Smooth muscle cell (in vitro differentiated cells): ENCODE measurements at regions not wholly inside any gene's neighbourhood (a gene's known extent, or its start where the extent isn't known, plus 50 kb on each side); places are given as distances from the start of the nearest gene placed in this dataset.

Source experiments
- DNase-seq: peaks from one replicate; lab custom pipeline; 2025; ENCODE audit not compliant: unreplicated experiment; lab: John Stamatoyannopoulos, UW
- H2AFZ ChIP-seq: fragments of 200-600 bp; sonication (generic); 2 replicates; pipeline ENCODE4 v1.6.0; 2016; ENCODE audit warnings: antibody characterized with exemption, low read depth, mild to moderate bottlenecking
- H3F3A ChIP-seq: fragments of 200-600 bp; sonication (generic); 2 replicates; pipeline ENCODE4 v1.6.0; 2017; ENCODE audit warnings: antibody characterized with exemption, low read depth
- H3K27ac ChIP-seq: fragments of 200-600 bp; sonication (generic); 2 replicates; pipeline ENCODE4 v1.5.1; 2016; ENCODE audit warnings: low read depth, mild to moderate bottlenecking
- H3K27me3 ChIP-seq: fragments of 200-600 bp; sonication (generic); 2 replicates; pipeline ENCODE4 v1.6.1; 2016; ENCODE audit warnings: low read depth, mild to moderate bottlenecking
- H3K36me3 ChIP-seq: fragments of 200-600 bp; sonication (generic); 2 replicates; pipeline ENCODE4 v1.5.1; 2016; ENCODE audit warnings: low read depth
- H3K4me1 ChIP-seq: fragments of 200-600 bp; sonication (generic); 2 replicates; pipeline ENCODE4 v1.5.1; 2016; ENCODE audit warnings: low read depth
- H3K4me2 ChIP-seq: fragments of 200-600 bp; sonication (generic); 2 replicates; pipeline ENCODE4 v1.6.0; 2016; ENCODE audit warnings: mild to moderate bottlenecking
- H3K4me3 ChIP-seq: fragments of 200-600 bp; sonication (generic); 2 replicates; pipeline ENCODE4 v1.5.1; 2016; ENCODE audit warnings: mild to moderate bottlenecking
- H3K79me2 ChIP-seq: fragments of 200-600 bp; sonication (generic); 2 replicates; pipeline ENCODE4 v1.6.0; 2016; ENCODE audit warnings: low read depth, mild to moderate bottlenecking
- H3K9ac ChIP-seq: fragments of 200-600 bp; sonication (generic); 2 replicates; pipeline ENCODE4 v1.6.0; 2016; ENCODE audit warnings: low read depth
- H3K9me3 ChIP-seq: fragments of 200-600 bp; sonication (generic); replicated peaks from 2 replicates; pipeline ENCODE4 v1.5.1; 2016; ENCODE audit warnings: low read depth
- H4K20me1 ChIP-seq: fragments of 200-600 bp; sonication (generic); 2 replicates; pipeline ENCODE4 v1.6.0; 2016; ENCODE audit warnings: low read depth
- CTCF ChIP-seq: fragments of 200-600 bp; sonication (generic); IDR thresholded peaks from 2 replicates; pipeline ENCODE4 v1.5.1; 2017; ENCODE audit warnings: borderline replicate concordance, mild to moderate bottlenecking, antibody characterized with exemption; ENCODE audit not compliant: insufficient read depth, poor library complexity, severe bottlenecking
- WGBS: methylation state at CpG from one replicate; pipeline ENCODE4 v1.1.7; 2016; ENCODE audit warnings: low lambda C conversion rate; 5-methylcytosine and 5-hydroxymethylcytosine counted together

- no peak overlapping the region for H2AFZ ChIP-seq
- no peaks in the 10 kb centered on the region for H3K79me2 ChIP-seq
- H3K27ac ChIP-seq: no peak overlapping the region
- no peak overlapping the region for H3K4me2 ChIP-seq
- no peak overlapping the region for H3K4me3 ChIP-seq
- H3K4me1 ChIP-seq: peaks cover 5% of the 10 kb centered on the region
- H3K27me3 ChIP-seq: no peaks in the 10 kb centered on the region
- H3K36me3 ChIP-seq: no peaks in the 10 kb centered on the region
- TF ChIP-seq CTCF: no peak
- H4K20me1 ChIP-seq: no peaks in the 10 kb centered on the region
- H3K9me3 ChIP-seq: no peaks in the 10 kb centered on the region
- H3K9ac ChIP-seq: no peak overlapping the region
- no peak for DNase-seq
- WGBS: 89% methylated on average over 2 of the region's 2 CpGs
- H3F3A ChIP-seq: no peaks in the 10 kb centered on the region
These were observed 65.7 kb upstream of the FLT1 start for GRCh38 chr13:28560612-28561011.

GRCh38 chr13:28559636-28560259 is 64.8 kb upstream of the FLT1 start:
- H4K20me1 ChIP-seq: no peaks in the 10 kb centered on the region

GRCh38 chr13:28558567-28558966 is 63.6 kb upstream of the FLT1 start:
- no peak overlapping the region for H3K4me3 ChIP-seq
- H3K36me3 ChIP-seq: no peaks in the 10 kb centered on the region
- peak overlapping the region; percentile 38 for H2AFZ ChIP-seq
- H3K4me2 ChIP-seq: peak overlapping the region; percentile 54
- no peaks in the 10 kb centered on the region for H3F3A ChIP-seq
- H3K9ac ChIP-seq: peak overlapping the region; percentile 14
- no peaks in the 10 kb centered on the region for H4K20me1 ChIP-seq
- TF ChIP-seq CTCF: no peak
- no peaks in the 10 kb centered on the region for H3K79me2 ChIP-seq
- H3K4me1 ChIP-seq: peaks cover 5% of the 10 kb centered on the region
- no peak for DNase-seq
- 86% methylated on average over 8 of the region's 8 CpGs for WGBS
- H3K27ac ChIP-seq: peak overlapping the region; percentile 80
- H3K27me3 ChIP-seq: no peaks in the 10 kb centered on the region
- H3K9me3 ChIP-seq: no peaks in the 10 kb centered on the region

More at GRCh38 chr13:28559636-28560259, 64.8 kb upstream of the FLT1 start:
- DNase-seq: no peak
- no peak overlapping the region for H3K9ac ChIP-seq
- no peaks in the 10 kb centered on the region for H3K9me3 ChIP-seq
- H3F3A ChIP-seq: no peaks in the 10 kb centered on the region
- TF ChIP-seq CTCF: no peak
- H3K27ac ChIP-seq: no peak overlapping the region
- H3K36me3 ChIP-seq: no peaks in the 10 kb centered on the region
- H3K4me2 ChIP-seq: no peak overlapping the region
- H3K27me3 ChIP-seq: no peaks in the 10 kb centered on the region
- WGBS: 91% methylated on average over 8 of the region's 8 CpGs
- H3K4me3 ChIP-seq: no peak overlapping the region
- peaks cover 5% of the 10 kb centered on the region for H3K4me1 ChIP-seq
- H3K79me2 ChIP-seq: no peaks in the 10 kb centered on the region
- H2AFZ ChIP-seq: no peak overlapping the region
